Hepatocyte (in vitro differentiated cells): ENCODE measurements at regions not wholly inside any gene's neighbourhood (a gene's known extent, or its start where the extent isn't known, plus 50 kb on each side); places are given as distances from the start of the nearest gene placed in this dataset.

ENCODE experiments used
- DNase-seq: peaks from one replicate; pipeline ENCODE4 v3.0.0-alpha.2; 2016; ENCODE audit warnings: low spot score
- H2AFZ ChIP-seq: fragments of 200-600 bp; sonication (generic); 2 replicates; pipeline ENCODE4 v1.6.0; 2016; ENCODE audit warnings: antibody characterized with exemption, mild to moderate bottlenecking
- H3K27ac ChIP-seq: fragments of 200-600 bp; sonication (generic); 2 replicates; pipeline ENCODE4 v1.5.1; 2016; ENCODE audit warnings: mild to moderate bottlenecking
- H3K27me3 ChIP-seq: fragments of 200-600 bp; sonication (generic); 2 replicates; pipeline ENCODE4 v1.6.1; 2016
- H3K36me3 ChIP-seq: fragments of 200-600 bp; sonication (generic); replicated peaks from 2 replicates; pipeline ENCODE4 v1.5.1; 2016; ENCODE audit warnings: low read depth; ENCODE audit not compliant: insufficient read depth
- H3K4me1 ChIP-seq: fragments of 200-600 bp; sonication (generic); 2 replicates; pipeline ENCODE4 v1.5.1; 2016; ENCODE audit warnings: mild to moderate bottlenecking, moderate library complexity; ENCODE audit not compliant: insufficient read depth
- H3K4me2 ChIP-seq: fragments of 200-600 bp; sonication (generic); 2 replicates; pipeline ENCODE4 v1.6.0; 2016
- H3K4me3 ChIP-seq: fragments of 200-600 bp; sonication (generic); 2 replicates; pipeline ENCODE4 v1.5.1; 2016; ENCODE audit warnings: mild to moderate bottlenecking
- H3K79me2 ChIP-seq: fragments of 200-600 bp; sonication (generic); 2 replicates; pipeline ENCODE4 v1.6.0; 2017; ENCODE audit warnings: mild to moderate bottlenecking
- H3K9me2 ChIP-seq: fragments of 200-600 bp; sonication (generic); replicated peaks from 2 replicates; pipeline ENCODE4 v1.6.0; 2017; ENCODE audit warnings: mild to moderate bottlenecking; ENCODE audit not compliant: insufficient read depth
- H3K9me3 ChIP-seq: fragments of 200-600 bp; sonication (generic); 2 replicates; pipeline ENCODE4 v1.5.1; 2016; ENCODE audit warnings: low read depth, mild to moderate bottlenecking
- H4K20me1 ChIP-seq: fragments of 200-600 bp; sonication (generic); 2 replicates; pipeline ENCODE4 v1.6.0; 2016; ENCODE audit warnings: mild to moderate bottlenecking; ENCODE audit not compliant: insufficient read depth, poor library complexity, severe bottlenecking
- EZH2 ChIP-seq: fragments of 200-600 bp; sonication (generic); IDR thresholded peaks from 2 replicates; pipeline ENCODE4 v1.6.1; 2016; ENCODE audit warnings: antibody characterized with exemption, mild to moderate bottlenecking, borderline replicate concordance
- EZH2phosphoT487 ChIP-seq: fragments of 200-600 bp; sonication (generic); IDR thresholded peaks from one replicate; pipeline ENCODE4 v1.6.1; 2018; ENCODE audit warnings: antibody characterized with exemption, mild to moderate bottlenecking, low read depth, moderate library complexity; ENCODE audit not compliant: unreplicated experiment, severe bottlenecking
- WGBS: methylation state at CpG from one replicate; pipeline ENCODE4 v1.1.6; 2016; ENCODE audit warnings: low lambda C conversion rate; ENCODE audit errors: missing lambda C conversion rate; 5-methylcytosine and 5-hydroxymethylcytosine counted together
- TF ChIP-seq, protein P1 (sequence below): fragments of 200-600 bp; sonication (generic); IDR thresholded peaks from 2 replicates; pipeline ENCODE4 v1.5.1; 2016; ENCODE audit warnings: antibody characterized with exemption, mild to moderate bottlenecking; ENCODE audit not compliant: poor library complexity

- Histone ChIP-seq H3K4me1 (no peaks in the 10 kb centered on the region), H3K27me3 (no peaks in the 10 kb centered on the region), H3K9me2 (no peaks in the 10 kb centered on the region), H2AFZ (no peak overlapping the region), H4K20me1 (no peaks in the 10 kb centered on the region), H3K36me3 (no peaks in the 10 kb centered on the region), H3K9me3 (no peaks in the 10 kb centered on the region), H3K4me2 (no peak overlapping the region), H3K27ac (no peak overlapping the region), H3K79me2 (no peaks in the 10 kb centered on the region), H3K4me3 (no peak overlapping the region)
- WGBS, result 97% methylated on average over 8 of the region's 8 CpGs
- no peak for TF ChIP-seq EZH2
- no peak for TF ChIP-seq EZH2phosphoT487
- TF ChIP-seq, protein P1, sequence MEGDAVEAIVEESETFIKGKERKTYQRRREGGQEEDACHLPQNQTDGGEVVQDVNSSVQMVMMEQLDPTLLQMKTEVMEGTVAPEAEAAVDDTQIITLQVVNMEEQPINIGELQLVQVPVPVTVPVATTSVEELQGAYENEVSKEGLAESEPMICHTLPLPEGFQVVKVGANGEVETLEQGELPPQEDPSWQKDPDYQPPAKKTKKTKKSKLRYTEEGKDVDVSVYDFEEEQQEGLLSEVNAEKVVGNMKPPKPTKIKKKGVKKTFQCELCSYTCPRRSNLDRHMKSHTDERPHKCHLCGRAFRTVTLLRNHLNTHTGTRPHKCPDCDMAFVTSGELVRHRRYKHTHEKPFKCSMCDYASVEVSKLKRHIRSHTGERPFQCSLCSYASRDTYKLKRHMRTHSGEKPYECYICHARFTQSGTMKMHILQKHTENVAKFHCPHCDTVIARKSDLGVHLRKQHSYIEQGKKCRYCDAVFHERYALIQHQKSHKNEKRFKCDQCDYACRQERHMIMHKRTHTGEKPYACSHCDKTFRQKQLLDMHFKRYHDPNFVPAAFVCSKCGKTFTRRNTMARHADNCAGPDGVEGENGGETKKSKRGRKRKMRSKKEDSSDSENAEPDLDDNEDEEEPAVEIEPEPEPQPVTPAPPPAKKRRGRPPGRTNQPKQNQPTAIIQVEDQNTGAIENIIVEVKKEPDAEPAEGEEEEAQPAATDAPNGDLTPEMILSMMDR, result no peak
- no peak for DNase-seq
Measured at GRCh38 chr21:35818597-35818996, 241.7 kb downstream of the SETD4 start.

- no peak overlapping the region for H3K4me2 ChIP-seq
- no peak overlapping the region for H3K4me3 ChIP-seq
- no peaks in the 10 kb centered on the region for H3K4me1 ChIP-seq
- H4K20me1 ChIP-seq, result no peaks in the 10 kb centered on the region
- H3K79me2 ChIP-seq, result no peaks in the 10 kb centered on the region
- no peaks in the 10 kb centered on the region for H3K9me2 ChIP-seq
- TF ChIP-seq, protein P1, result no peak
- no peak for TF ChIP-seq EZH2phosphoT487
- TF ChIP-seq EZH2, result no peak
- WGBS, result 90% methylated on average over 5 of the region's 5 CpGs
- no peak for DNase-seq
- no peak overlapping the region for H3K27ac ChIP-seq
- no peaks in the 10 kb centered on the region for H3K36me3 ChIP-seq
- no peaks in the 10 kb centered on the region for H3K27me3 ChIP-seq
- peak overlapping the region; percentile 6 for H2AFZ ChIP-seq
- no peaks in the 10 kb centered on the region for H3K9me3 ChIP-seq
Measured at GRCh38 chr21:35814858-35815619, 245.3 kb downstream of the SETD4 start.

DNA sequence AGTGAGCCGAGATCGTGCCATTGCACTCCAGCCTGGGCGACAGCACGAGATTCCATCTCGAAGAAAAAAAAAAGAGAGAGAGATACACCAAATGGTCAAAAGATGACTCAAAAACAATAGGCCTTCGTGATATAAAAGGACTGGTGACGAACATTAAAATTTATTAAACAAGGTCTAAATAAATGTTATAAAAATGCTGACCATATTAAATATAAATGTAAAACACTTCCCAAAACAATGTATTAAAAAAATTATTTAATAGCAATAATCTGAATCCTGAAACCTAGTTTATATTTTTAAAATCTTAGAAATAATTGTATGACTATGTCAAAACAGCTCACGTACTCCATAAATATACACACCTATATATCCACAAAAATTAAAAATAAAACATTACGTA lies 247.6 kb downstream of the SETD4 start:
- Histone ChIP-seq H3K9me2 (no peaks in the 10 kb centered on the region), H3K27me3 (no peaks in the 10 kb centered on the region), H4K20me1 (no peaks in the 10 kb centered on the region), H3K79me2 (no peaks in the 10 kb centered on the region), H3K27ac (no peak overlapping the region), H3K4me3 (no peak overlapping the region), H2AFZ (no peak overlapping the region), H3K36me3 (no peaks in the 10 kb centered on the region), H3K4me2 (no peak overlapping the region), H3K4me1 (no peaks in the 10 kb centered on the region), H3K9me3 (no peaks in the 10 kb centered on the region)
- DNase-seq, result no peak
- TF ChIP-seq EZH2phosphoT487 (no peak), EZH2 (no peak)
- TF ChIP-seq, protein P1, result no peak
- WGBS, result 98% methylated on average over 9 of the region's 9 CpGs
